Occipital lobe (tissue), 1 donor: ENCODE measurements at regions not wholly inside any gene's neighbourhood (a gene's known extent, or its start where the extent isn't known, plus 50 kb on each side); places are given as distances from the start of the nearest gene placed in this dataset.
"Not testable (repeated sequence)": the region's sequence is repeated elsewhere in the genome, so short reads cannot be mapped to it uniquely, and the experiment has no call there.

ENCODE experiments used
- DNase-seq: peaks from one replicate; lab custom pipeline; 2025; lab: John Stamatoyannopoulos, UW

DNA sequence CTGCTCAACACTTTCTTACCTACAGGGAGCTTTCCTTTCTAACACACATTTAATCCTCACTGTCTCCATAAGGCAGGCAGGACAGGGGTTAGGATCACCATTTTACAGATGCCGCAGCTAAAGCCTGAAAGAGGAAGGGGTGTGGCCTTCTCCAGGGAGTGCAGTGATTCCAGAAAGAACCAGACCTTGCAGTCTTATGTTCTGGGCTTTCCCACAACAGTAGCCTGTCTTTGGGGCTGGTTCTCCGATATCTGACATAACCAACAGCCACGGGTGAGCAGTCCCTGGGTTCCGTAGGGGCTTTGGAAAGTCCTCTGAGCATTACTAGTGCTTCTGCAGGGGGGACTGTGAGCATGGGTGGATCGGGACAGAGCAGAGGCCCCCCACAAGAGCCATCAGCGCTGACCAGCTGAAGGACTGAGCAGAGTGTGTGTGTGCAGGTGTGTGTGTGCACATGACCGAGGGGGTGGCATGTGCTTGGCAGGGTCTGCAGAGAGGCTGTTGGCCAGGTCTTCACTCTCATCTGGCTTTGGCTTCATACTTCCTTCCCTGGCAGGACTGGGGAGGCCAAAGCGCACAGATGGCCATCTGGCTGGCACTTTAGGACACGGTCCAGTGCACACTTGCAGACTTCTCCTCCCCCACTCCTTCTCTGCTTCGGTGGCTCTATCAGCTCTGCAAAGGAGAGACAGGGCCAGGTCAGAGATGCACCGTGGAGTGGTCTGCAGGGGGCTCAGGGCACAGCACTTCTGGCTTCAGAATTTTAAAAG is 400.3 kb downstream of the RPS24 start:
- DNase-seq: no peak

DNA sequence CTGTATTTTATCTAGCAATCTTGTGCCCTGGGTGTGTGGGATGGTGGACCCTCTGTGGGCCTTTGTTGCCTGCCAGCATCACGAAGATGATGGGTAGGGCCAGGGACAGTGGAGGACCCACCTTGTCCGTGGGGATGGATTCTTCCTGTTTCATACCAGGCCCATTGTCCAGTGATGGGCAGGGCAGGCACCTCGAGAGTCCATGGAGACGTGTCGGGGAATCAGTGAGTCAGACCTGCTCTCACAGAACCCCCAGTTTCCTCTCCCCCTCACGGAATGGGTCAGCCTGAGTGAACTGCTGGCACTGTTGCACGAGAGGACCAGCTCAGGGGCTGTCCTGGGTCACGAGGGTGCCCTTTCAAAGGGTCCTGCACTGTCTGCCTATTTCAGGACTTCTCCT is 401.2 kb downstream of the RPS24 start:
- no peak for DNase-seq

DNA sequence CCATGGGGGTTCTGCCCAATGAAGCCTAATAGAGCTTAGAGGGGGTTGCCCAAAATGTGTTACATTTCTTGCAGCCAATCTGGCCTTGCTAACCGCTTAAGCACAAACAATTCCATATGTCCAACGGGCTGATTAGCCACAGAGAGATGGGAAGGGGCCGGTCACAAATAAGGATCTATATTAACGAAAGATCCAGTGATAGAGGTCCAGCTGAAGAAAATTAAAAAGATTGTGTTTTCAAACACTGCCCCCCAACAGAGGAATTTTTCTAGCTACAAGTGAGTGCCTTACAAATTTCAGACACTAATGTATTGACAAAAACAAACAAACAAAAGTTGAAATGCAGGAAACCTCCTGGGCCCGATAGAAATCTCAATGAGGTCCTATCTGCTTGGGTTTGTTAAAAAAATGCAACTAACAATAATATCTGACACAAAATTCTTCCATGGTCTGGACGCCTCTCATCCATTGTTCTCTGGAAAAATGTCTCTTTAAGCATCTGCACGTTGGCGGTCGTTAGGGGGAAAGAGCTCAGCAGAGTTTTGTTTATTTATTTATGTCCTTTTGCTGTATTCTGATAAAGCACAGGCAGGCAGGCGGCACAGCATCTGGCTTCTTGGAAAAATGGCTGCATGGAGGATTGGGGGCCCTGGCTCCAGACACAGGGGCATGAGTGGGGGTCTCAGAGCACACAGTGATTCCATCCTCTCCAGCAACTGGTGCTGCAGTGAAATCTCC is 402.0 kb downstream of the RPS24 start:
- DNase-seq: no peak

DNA sequence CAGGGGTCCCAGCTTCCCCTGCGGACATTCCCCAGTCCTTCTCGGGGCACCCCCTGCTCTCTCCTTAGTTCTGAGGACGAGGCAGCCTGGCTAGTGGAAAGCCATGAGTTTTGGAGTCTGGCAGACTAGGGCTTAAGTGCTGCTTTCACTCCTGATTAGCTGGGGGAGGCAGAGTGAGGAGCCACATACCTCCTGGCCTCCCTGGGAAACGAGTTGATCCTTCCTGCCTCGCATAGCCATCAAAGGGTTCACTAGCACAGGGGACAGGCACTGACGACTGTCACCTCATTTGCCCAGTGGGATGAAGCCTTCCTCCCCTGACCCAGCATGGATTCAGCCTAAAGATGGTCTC is 402.5 kb downstream of the RPS24 start:
- no peak for DNase-seq

DNA sequence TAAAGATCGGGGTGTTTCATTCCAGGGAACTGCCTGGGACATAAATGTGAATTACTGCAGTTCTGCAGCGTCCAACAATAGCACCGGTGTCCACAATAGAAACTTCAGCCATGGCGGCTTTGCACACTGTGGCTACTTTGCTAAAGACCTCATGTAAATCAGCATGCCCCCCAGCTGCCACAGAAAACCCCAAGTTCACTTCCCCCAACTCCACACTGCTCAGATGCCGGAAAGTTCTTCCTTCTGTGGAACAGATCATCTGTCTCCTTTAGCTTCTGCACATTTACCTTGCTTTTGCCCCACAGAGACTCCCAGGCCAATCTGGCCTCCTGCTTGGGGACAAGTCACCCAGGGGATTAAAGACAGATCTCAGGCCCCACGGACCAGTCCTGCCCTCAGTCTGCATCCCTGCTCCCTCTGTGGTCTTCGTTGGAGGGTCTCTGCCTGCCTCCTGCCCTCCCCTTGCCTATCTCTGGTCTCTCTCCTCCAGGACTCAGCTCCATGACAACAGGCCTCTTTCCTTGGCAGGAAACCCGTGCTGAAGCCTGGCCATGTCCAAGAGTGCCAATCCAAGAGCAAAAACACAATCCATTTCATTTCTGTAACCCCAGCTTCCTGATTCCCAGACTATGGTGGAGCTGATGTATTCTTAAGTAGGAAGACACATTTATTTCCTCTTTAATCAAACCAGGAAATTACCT is 403.2 kb downstream of the RPS24 start:
- no peak for DNase-seq

DNA sequence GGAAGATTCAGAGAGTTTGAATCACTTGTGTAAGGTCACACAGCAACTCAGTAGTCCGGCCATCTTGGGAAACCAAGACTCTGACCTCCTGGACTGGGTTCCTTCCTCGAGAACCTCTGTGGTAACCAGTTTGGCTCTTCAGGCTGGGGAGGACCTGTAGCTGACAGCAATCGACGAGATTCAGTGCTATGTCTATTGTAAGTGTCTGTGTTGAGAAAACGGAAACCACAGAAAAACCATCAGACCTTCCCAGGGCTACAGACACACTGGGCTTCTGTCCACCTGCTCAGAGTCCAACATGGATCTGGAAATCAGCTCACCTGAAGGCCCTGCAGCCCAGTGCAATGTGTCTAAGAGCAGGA is 403.7 kb downstream of the RPS24 start:
- DNase-seq: no peak

DNA sequence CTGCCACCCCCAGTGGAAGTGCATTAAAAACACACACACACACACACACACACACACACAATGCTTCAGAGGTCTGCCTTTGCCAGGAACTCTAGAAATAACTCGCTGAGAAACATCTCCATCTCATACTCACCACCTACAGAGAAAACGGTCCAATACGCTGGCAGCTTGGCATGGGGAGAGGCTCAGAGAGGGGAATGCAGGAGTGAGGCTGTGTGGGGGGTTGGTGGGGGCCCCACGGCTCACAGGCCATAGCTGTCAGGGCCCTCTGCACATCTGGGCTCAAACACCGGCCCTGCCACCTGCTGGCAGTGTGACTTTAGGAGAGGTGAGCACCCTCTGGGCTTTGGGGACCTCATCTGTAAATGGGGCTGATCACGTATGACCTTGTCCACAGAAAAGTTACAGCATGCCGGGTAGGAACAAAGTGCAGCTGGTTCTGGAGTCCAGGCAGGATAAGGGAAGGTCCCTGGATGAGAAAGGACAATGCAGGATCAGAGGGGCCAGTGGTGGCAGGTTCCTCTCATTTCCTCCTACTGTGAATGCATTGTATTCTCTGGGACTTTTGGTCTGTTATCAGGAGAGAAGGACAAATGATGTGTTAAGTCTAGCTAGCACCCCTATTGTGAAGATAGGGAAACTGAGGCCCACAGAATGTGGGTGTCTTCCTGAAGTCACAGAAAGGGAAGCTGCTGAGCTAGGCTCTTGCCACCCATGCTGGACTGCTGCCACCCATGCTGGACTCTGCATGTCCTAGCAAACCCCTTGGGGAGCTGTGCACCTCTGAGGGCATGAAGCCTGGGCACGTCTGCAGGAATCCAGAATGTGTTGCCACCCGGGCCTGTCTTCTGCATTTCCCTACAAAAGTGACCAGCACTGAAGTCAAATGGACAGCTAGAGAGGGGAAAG is 404.6 kb downstream of the RPS24 start:
- no peak for DNase-seq

DNA sequence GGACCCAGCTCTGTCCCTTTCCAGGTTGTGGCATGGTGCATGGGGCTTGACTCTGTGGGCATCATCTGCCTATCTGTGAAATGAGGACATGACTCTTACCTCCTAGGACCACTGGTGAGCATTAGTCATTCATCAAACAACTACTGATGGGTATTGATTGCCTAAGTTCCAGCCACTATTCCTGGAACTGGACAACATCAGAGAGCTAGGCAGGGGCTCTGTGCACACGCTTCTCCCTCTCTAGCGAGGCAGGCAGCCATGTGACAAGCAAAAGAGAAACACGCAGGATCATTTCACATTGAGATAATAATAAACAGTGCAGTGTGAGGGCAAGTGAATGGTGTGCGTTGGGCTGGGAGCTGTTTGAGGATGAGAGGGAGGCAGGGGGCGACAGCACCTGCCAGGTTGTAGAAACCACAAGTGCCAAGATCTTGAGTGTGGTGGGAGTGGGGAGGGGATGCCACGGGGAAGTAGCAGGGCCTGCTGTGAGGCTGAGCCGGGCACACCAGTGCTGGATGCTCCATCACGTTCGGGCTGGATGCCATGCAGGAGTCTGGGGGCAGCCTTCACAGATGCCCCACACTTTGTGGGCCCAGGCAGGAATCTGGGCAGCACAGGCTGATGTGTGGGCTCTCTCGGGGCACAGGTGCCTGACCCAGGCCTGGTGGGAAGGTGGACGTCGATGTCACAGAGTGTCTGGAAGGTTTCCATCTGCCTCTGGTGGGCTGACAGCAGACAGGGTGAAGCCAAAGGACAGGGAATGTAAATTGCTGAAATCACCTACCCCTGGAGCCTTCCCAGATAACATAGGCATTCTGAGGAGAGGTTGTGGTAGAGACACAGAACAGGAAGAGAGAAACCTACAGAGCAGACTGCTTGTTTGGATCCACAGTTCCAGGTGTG is 405.5 kb downstream of the RPS24 start:
- no peak for DNase-seq

DNA sequence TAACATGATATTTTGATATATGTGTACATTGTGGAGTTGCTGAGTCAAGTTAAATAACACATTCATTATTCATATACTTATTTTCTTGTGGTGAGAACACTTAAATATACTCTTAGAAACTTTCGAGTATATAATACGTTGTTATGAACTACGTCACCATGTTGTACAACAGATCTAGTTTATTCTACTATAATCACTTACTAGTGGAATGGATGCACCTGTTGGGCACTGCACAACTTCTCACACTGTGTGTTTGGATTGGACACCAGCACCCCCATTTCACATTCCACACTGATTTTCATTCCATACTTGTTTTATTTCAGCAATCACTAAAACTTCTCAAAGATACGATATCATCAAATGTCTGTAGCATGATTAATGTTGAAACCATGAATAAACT is 407.3 kb downstream of the RPS24 start:
- no peak for DNase-seq

DNA sequence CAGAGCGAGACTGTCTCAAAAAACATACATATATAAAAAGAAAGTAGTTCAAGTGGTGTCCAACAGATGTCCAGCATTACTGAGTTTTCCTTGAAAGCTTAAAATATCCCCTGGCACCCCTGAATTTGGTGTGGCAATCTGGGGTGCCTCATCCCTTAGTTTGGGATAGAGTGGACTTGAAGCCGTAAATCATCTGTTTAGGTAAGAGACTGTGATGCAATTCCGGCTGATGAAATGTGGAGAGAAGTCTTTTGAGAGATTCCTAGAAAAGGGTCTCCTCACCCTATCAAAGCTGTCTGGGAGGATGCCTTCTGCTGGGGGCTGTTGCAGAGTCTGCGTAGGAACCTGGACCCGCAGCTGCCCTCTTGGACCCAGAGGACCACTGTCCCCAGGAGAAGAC is 408.0 kb downstream of the RPS24 start:
- DNase-seq: no peak

DNA sequence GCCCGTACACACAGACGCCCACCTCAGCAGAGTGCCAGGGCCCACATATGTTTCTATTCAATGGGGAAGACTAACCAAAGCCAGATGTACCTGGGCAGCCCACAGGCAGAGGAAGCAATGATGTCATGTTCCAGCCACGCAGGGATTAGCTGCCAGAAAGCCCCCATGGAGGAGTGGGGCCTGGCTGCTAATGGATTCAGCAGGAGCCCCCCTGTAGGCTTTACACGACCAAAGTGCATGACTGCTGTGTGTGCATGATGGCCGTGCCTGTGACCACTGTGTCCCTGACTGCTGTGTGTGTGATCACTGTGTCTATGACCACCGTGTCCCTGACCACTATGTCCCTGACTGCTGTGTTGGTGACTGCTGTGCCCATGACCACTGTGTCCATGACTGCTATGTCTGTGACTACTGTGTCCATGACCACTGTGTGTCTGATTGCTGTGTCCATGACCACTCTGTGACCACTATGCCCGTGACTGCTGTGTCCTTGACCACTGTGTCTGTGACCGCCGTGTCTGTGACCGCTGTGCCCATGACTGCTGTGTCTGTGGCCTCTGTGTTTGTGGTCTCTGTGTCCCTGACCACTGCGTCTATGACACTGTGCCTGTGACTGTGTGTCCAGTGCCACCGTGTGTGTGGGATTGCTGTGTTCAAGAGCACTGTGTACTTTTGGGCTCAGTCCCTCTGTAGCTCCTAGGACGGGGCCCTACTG is 409.3 kb downstream of the RPS24 start:
- no peak for DNase-seq

DNA sequence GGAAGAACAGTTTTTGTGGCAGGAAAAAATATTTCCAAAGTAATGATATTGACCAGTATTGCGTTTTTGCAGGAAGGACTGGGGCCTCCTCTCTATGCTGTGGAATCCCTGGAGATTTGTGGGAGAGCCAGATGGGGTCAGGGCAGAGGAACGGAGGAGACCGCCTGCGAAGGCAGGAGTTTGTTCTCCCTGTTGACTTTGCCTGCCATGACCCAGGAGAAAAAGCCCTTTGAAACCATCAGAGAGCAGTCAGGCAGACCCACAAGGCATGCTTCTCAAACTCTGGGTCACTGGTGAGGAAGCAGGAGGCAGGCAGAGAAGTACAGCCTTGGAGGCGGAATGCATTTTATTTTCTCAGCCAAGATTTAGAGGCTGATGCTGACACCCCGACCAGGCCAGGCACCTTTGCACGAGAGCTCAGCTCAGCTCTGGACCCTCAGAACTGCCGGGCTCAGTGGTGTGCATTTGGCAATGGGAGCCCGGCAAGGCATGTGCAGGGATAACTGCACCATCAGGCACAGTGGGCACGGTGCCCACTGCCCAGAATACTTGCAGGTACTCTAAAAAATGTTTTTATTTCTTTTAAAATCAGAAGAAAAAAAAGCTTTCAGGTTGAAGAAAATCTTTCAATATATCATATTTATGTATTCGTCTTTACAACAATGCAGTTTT is 410.4 kb downstream of the RPS24 start:
- no peak for DNase-seq

DNA sequence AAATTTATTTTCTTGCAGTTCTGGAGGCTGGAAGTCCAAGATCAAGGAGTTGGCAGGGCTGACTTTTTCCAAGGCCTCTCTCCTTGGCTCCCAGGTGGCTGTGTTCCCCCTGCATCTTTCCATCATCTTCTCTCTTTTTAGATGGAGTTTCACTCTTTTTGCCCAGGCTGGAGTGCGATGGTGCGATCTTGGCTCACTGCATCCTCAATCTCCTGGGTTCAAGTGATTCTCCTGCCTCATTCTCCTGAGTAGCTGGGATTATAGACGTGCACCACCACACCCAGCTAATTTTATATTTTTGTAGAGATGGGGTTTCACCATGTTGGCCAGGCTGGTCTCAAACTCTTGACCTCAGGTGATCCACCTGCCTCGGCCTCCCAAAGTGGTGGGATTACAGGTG is 411.1 kb downstream of the RPS24 start:
- not testable (repeated sequence) for DNase-seq

DNA sequence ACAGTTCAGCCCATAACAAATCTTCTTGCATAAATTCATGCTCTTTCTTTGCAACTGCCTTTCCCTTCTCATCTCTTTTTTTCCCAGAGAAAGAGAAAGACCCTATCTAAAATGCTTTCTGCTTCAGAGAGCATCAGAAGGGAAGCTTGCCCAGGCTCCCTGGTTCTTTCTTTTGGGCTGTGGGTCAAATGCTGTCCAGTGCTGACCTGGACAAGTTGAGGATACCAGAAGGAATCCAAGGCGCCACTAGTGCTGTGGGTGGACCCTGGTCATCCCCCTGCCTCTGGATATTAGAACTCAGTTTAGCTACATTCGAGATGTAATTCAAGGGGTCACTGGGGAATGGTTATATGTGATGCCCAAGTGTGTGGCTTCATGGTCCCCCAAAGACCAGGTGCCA is 411.6 kb downstream of the RPS24 start:
- DNase-seq: no peak

DNA sequence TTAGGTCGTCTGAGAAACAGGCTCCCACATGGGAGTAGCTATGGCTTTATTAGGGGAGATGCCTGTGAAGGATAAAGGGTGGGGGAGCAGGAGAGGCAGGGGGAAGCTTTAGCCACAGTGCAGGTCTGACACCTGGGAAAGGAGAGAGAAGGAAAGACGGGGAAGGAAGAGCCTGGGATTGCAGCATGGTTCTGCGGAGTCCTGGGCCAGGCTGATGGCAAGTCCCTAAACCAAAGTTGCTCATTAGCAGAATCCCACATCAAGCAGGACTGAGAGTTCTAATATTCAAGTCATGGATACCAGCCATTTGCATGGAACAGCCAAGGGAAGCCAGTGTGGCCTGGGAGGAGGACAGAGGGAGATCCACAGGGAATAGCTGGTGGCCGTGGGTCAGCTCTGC is 414.8 kb downstream of the RPS24 start:
- DNase-seq: no peak

DNA sequence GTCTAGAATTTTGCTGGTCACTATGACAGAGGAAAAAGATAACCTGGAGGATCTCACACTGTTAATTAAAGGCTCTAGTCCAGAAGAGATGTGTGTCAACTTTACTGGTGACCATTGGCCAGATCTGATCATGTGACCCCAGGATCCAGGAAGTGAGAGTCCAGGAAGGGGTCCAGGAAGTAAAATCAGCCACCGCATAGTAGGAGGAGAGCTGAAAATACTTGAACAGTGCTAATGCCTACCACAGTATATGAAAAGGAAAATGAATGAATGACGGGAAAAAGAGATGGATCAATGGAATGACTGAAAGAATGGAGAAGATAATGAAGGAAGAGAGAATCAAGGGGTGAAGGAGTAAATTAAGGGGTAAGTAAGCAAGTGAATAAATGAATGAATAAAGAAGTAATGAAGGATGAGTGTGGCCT is 415.3 kb downstream of the RPS24 start:
- DNase-seq: no peak

DNA sequence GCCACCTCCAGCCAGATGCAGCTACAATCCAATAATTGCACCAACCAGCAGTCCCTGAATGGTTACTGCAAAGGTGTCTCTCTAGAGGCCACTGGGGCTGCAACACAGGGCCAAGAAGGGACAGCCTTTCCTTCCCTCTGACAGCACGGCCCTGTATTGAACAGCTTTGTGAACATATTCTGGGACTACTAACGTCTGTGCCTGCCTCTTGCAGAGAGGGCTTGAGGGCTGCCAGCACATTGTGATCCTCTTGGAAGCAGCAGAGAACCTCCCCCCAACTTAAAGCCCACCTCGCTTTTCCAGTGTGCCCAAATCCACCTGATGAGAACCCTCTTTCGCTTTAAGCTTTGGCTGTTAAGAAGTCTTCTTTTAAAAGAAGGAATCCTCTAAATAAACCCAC is 415.9 kb downstream of the RPS24 start:
- DNase-seq: no peak

DNA sequence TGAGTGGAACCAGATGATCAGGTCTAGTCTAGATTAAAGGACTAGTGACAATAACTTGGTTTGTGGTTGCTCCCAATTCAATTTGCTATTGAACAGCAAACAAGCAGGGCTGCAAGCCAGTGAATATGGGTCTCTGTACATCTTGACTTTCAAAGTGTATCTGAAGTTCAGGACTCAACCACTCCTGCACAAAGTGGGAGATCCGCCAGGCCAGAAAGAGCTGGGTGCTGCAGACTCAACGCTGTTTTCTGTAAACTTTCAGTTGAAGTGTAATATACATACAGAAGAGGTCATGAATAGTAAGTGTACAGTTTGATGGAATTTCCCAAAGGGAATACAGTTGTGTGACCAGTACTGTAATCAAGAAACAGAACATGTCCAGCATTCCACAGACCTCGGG is 416.6 kb downstream of the RPS24 start:
- no peak for DNase-seq

DNA sequence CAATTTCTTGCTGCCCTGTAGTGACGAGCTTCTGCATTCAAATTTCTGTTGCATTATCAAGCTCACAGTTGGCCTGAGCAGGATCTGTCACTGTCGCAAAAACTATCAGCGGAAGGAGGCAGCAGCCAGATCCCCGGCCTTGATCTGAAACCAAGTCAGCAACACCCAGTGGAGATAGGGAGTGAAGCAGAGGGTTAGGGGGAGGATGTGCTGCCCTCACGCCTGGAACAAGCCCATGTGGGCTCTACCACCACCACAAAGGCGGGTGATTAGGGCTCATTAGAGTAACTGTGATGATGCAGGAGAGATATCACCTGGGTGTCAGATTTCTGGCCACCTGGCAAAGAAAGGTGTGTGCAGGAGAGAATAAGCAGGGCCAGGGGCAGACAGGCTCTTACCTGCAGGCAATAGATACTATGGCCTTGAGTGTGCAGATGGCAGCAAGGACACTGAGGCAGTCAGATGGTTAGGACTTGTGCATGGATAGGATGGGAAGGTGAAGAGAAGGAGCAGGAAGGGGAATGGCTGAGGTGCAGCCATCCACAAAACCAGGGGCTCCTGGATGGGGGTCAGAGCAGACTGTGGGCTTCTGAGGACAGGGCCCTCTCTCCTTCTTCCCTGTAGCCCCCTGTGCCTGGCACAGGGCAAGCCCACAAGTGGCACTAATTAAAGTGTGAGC is 417.3 kb downstream of the RPS24 start:
- no peak for DNase-seq
